Left lung (tissue), 4 donors: ENCODE measurements at regions not wholly inside any gene's neighbourhood (a gene's known extent, or its start where the extent isn't known, plus 50 kb on each side); places are given as distances from the start of the nearest gene placed in this dataset.

Experiments
- ATAC-seq: fragments of 200-7000 bp; cut with Tn5 transposase; one replicate; pipeline ENCODE4 v1.9.1; 2020; ENCODE audit warnings: moderate library complexity
- DNase-seq, 4 donors: peaks; one replicate each; pipeline ENCODE4 v3.0.0-alpha.2; 2013 to 2020
- H3K27ac ChIP-seq, 2 donors: fragments of 200-600 bp; sonication (generic) in 1 of 2; one replicate each; pipeline versions ENCODE4 v1.5.0 to v1.8.0; 2020 to 2021
- H3K27me3 ChIP-seq, 2 donors: fragments of 200-600 bp; sonication (generic) in 1 of 2; one replicate each; pipeline versions ENCODE4 v1.5.0 to v1.8.0; 2020 to 2021
- H3K36me3 ChIP-seq, 2 donors: fragments of 200-600 bp; sonication (generic) in 1 of 2; one replicate each; pipeline versions ENCODE4 v1.5.0 to v1.8.0; 2020 to 2021
- H3K4me1 ChIP-seq, 2 donors: fragments of 200-600 bp; one replicate each; pipeline ENCODE4 v1.8.0; 2021
- H3K4me3 ChIP-seq, 2 donors: fragments of 200-600 bp; sonication (generic) in 1 of 2; one replicate each; pipeline versions ENCODE4 v1.5.0 to v1.8.0; 2020 to 2021; ENCODE audit warnings: mild to moderate bottlenecking in 1 of 2
- H3K9me3 ChIP-seq, 2 donors: fragments of 200-600 bp; sonication (generic) in 1 of 2; one replicate each; pipeline versions ENCODE4 v1.5.0 to v1.8.0; 2020 to 2021
- intact Hi-C, 2 donors: fragments of 100-400 bp; cut with DNase I; formaldehyde crosslinking; loops; one replicate each; pipeline versions ENCODE4 v1.11.2 to v1.14.2; 2022
- TF ChIP-seq, protein P1 (sequence below), 2 donors: fragments of 200-600 bp; sonication (generic) in 1 of 2; IDR thresholded peaks; one replicate each; pipeline versions ENCODE4 v1.5.0 to v1.8.0; 2021; ENCODE audit warnings: antibody characterized with exemption in 2 of 2
- donor health status: DM: no; HTN: yes; CAD: no.
- donor health status: DM: no; HTN: no; CAD: no.

DNA sequence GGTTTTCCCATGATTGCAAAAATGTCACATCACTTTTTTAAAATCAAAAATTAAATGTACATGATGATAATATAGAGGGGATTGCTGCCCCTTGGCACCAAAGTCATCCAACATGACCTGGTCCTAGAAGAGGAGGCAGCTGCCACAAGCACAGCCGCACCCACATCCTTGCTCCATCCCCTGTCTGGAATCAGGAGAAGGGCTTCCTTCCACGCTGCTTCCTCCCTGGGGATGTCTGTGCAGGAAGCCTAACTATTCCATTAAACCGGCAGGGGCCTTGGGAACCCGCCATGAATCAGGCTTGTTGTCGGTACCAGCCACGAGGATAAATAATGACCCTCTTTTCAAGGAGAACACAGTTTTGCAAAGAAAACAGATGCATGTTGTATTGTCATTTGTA is 68.7 kb upstream of the AJAP1 start:
- H3K36me3 ChIP-seq = no peaks in the 10 kb centered on the region
- no peaks in the 10 kb centered on the region for H3K9me3 ChIP-seq
- no peaks in the 10 kb centered on the region for H3K4me1 ChIP-seq
- peaks cover 7 to 62% of the 10 kb centered on the region in 2 donors for H3K27me3 ChIP-seq
- DNase-seq = no peak
- TF ChIP-seq, protein P1, sequence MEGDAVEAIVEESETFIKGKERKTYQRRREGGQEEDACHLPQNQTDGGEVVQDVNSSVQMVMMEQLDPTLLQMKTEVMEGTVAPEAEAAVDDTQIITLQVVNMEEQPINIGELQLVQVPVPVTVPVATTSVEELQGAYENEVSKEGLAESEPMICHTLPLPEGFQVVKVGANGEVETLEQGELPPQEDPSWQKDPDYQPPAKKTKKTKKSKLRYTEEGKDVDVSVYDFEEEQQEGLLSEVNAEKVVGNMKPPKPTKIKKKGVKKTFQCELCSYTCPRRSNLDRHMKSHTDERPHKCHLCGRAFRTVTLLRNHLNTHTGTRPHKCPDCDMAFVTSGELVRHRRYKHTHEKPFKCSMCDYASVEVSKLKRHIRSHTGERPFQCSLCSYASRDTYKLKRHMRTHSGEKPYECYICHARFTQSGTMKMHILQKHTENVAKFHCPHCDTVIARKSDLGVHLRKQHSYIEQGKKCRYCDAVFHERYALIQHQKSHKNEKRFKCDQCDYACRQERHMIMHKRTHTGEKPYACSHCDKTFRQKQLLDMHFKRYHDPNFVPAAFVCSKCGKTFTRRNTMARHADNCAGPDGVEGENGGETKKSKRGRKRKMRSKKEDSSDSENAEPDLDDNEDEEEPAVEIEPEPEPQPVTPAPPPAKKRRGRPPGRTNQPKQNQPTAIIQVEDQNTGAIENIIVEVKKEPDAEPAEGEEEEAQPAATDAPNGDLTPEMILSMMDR (IDR thresholded peaks at IDR 0.05) = no peak
- intact Hi-C loops = no loop called here
- ATAC-seq = no peak
- no peak overlapping the region for H3K27ac ChIP-seq
- no peak overlapping the region for H3K4me3 ChIP-seq

DNA sequence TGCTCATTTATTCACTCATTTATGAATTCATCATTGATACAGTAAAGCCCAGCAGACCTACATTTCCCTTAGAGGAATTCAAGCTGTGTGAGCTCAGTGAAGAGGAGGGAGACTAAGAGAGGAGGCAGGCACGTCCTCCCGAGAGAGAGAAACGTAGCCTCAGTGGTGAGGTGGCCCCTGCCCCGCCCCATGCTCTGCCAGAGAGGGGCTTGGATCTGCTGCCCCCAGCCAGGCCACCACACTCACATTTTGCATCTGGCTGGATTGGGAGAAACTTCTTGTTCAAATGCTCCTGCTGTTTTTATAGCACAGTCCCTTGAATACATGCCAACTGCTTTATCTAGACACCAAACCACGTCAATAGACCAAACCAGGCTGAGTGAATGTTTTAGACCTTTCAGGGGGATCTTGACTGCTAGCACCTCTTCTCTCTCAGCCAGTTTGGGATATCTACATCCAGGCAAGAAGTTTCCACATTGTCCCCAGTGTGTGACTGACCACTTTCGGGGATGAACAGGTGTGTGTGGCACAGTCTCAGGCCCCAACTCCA is 67.7 kb upstream of the AJAP1 start:
- no peaks in the 10 kb centered on the region for H3K36me3 ChIP-seq
- intact Hi-C loops = no loop called here
- peaks cover 7 to 56% of the 10 kb centered on the region in 2 donors for H3K27me3 ChIP-seq

DNA sequence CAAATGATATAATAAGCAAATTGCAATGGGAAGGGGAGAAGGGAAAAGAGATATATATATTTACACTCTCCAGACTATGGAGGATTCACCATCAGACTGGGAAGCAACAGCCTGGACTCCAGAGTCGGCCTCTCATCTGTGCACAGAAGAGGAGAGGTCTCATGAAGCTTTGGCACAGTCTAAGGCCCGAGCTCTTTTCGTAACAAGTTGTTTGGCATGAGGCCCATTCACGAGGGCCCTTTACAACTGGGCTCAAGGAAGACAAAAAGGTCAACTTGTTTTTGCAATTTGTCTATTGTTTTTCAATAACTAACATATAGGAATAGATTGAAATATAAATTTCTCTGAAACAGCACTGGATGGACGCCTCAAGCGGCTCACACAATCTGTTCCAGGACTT is 66.7 kb upstream of the AJAP1 start:
- TF ChIP-seq, protein P1 (IDR thresholded peaks at IDR 0.05) = no peak
- Histone ChIP-seq H3K4me3 (no peak overlapping the region), H3K27ac (no peak overlapping the region), H3K36me3 (no peaks in the 10 kb centered on the region), H3K27me3 (peaks cover 7 to 56% of the 10 kb centered on the region in 2 donors), H3K9me3 (no peaks in the 10 kb centered on the region), H3K4me1 (no peaks in the 10 kb centered on the region)
- intact Hi-C loops = no loop called here
- ATAC-seq = no peak
- no peak for DNase-seq

More for the DNA sequence above, 67.7 kb upstream of the AJAP1 start:
- ATAC-seq (no peak), DNase-seq (no peak)
- Histone ChIP-seq H3K9me3 (no peaks in the 10 kb centered on the region), H3K27ac (no peak overlapping the region), H3K4me1 (no peaks in the 10 kb centered on the region), H3K4me3 (no peak overlapping the region)
- TF ChIP-seq, protein P1 (IDR thresholded peaks at IDR 0.05) = no peak

DNA sequence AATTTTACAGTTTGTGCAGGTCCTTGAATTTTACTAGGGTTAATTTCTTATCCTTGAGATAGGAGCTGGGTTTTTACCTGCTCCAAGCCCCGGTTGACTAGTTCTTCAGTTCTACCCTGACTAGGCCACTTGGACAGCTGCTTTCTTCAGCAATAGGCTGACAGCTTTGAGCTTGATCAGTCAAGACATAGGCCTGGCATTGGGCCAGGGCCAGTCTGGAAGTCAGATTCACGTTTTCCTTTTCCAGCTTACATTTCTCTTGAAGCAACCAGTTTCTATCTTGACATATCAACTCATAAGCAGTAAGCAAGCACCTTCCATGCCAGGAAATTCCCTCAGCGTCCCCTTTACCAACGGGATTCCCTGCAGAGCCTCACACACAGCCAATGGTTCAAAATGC is 63.7 kb upstream of the AJAP1 start:
- no peak for ATAC-seq
- H3K27me3 ChIP-seq = peaks cover 0 to 35% of the 10 kb centered on the region in 2 donors
- no peaks in the 10 kb centered on the region for H3K4me1 ChIP-seq
- H3K27ac ChIP-seq = no peak overlapping the region
- peak in 1 of 4 donors; percentile 13 for DNase-seq
- intact Hi-C loops = no loop called here
- no peaks in the 10 kb centered on the region for H3K36me3 ChIP-seq
- no peaks in the 10 kb centered on the region for H3K9me3 ChIP-seq
- no peak overlapping the region for H3K4me3 ChIP-seq
- TF ChIP-seq, protein P1 (IDR thresholded peaks at IDR 0.05) = no peak

DNA sequence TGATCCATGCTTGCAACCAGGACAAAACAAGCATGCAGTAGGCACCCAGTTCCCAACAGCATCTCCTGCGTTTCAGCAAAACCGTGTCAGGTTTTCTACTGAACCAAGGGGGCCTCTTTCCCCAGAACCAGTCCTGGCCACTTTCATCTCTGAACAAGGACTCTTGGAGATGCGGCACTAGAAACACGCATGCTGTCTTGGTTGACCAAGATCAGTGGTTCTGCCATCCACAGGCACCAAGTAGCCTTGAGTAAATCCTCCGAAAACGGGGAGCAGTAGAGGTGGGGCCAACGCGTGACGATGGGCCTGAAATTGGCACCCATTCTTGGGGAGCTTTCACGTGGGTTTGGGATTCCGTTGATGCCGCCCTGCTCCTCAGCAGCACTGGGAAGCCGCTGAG is 62.5 kb upstream of the AJAP1 start:
- Histone ChIP-seq H3K27ac (no peak overlapping the region), H3K27me3 (peaks cover 0 to 23% of the 10 kb centered on the region in 2 donors), H3K4me1 (no peaks in the 10 kb centered on the region), H3K9me3 (no peaks in the 10 kb centered on the region), H3K4me3 (no peak overlapping the region), H3K36me3 (no peaks in the 10 kb centered on the region)
- TF ChIP-seq, protein P1 (IDR thresholded peaks at IDR 0.05) = no peak
- ATAC-seq (no peak), DNase-seq (no peak)
- intact Hi-C loops = no loop called here
